Kidney (tissue), 13 donors: ENCODE measurements at regions not wholly inside any gene's neighbourhood (a gene's known extent, or its start where the extent isn't known, plus 50 kb on each side); places are given as distances from the start of the nearest gene placed in this dataset.

Experiments
- DNase-seq, 5 donors: peaks; one replicate each; pipeline ENCODE4 v3.0.0-alpha.2; 2013 to 2020
- FAIRE-seq: peaks from 2 replicates; lab custom pipeline; 2012; peaks lifted over from hg19 to GRCh38; lab: Jason Lieb, UNC
- H3K27ac ChIP-seq, 2 donors: one replicate each; pipeline ENCODE4 v1.7.0; 2013; ENCODE audit warnings: low read depth in 2 of 2, low read length in 2 of 2, inconsistent platforms in 1 of 2
- H3K27me3 ChIP-seq: one replicate; pipeline ENCODE4 v1.7.1; 2013; ENCODE audit warnings: low read length, inconsistent platforms; ENCODE audit not compliant: control insufficient read depth, insufficient read depth
- H3K36me3 ChIP-seq, 3 donors: one replicate each; pipeline versions ENCODE4 v1.7.0 to v1.7.1; 2013; ENCODE audit warnings: low read length in 3 of 3, control low read depth in 1 of 3, inconsistent platforms in 1 of 3; ENCODE audit not compliant: insufficient read depth in 3 of 3, control insufficient read depth in 2 of 3
- H3K4me1 ChIP-seq, 3 donors: one replicate each; pipeline versions ENCODE4 v1.7.0 to v1.7.1; 2013; ENCODE audit warnings: low read length in 3 of 3, inconsistent platforms in 1 of 3, low read depth in 1 of 3; ENCODE audit not compliant: control insufficient read depth in 2 of 3, insufficient read depth in 2 of 3
- H3K4me3 ChIP-seq, 3 donors: one replicate each; pipeline versions ENCODE4 v1.7.0 to v1.8.1; 2013; ENCODE audit warnings: low read length in 3 of 3, control low read depth in 1 of 3, inconsistent platforms in 1 of 3
- H3K9ac ChIP-seq, 3 donors: one replicate each; pipeline versions ENCODE4 v1.7.0 to v1.7.1; 2013; ENCODE audit warnings: low read length in 3 of 3, control low read depth in 1 of 3, inconsistent platforms in 1 of 3
- H3K9me3 ChIP-seq, 3 donors: one replicate each; pipeline versions ENCODE4 v1.7.0 to v1.7.1; 2013; ENCODE audit warnings: low read length in 3 of 3, control low read depth in 1 of 3, inconsistent platforms in 1 of 3; ENCODE audit not compliant: control insufficient read depth in 2 of 3, insufficient read depth in 1 of 3
- CTCF ChIP-seq: IDR thresholded peaks from 3 replicates; pipeline ENCODE4 v1.5.1; 2012; ENCODE audit warnings: mild to moderate bottlenecking, moderate library complexity, borderline replicate concordance; ENCODE audit not compliant: insufficient read depth; ENCODE audit errors: extremely low read depth
- intact Hi-C: fragments of 100-400 bp; cut with DNase I; formaldehyde crosslinking; loops from one replicate; pipeline ENCODE4 v1.11.1; 2022
- donor health status: control.
- donor health status: control.
- donor health status: control.
- donor health status: control.
- donor health status: control.
- donor health status: DM: yes; HTN: yes; CAD: no.
- donor health status: Normal renal cell carcinoma (clear cell type).

GRCh38 chr12:22932431-22932830 is 307.5 kb downstream of the ETNK1 start:
- no peaks in the 10 kb centered on the region for H3K27me3 ChIP-seq
- H3K36me3 ChIP-seq: no peaks in the 10 kb centered on the region
- H3K9ac ChIP-seq: no peak overlapping the region
- H3K27ac ChIP-seq: no peak overlapping the region
- FAIRE-seq (no peak), DNase-seq (no peak)
- intact Hi-C loops: no loop called here
- TF ChIP-seq CTCF: no peak
- H3K9me3 ChIP-seq: no peaks in the 10 kb centered on the region
- H3K4me1 ChIP-seq: no peaks in the 10 kb centered on the region
- no peak overlapping the region for H3K4me3 ChIP-seq

GRCh38 chr12:22935090-22935489 is 310.1 kb downstream of the ETNK1 start:
- intact Hi-C loops: no loop called here
- Histone ChIP-seq H3K36me3 (no peaks in the 10 kb centered on the region), H3K9me3 (no peaks in the 10 kb centered on the region), H3K4me1 (no peaks in the 10 kb centered on the region), H3K27me3 (no peaks in the 10 kb centered on the region), H3K4me3 (no peak overlapping the region), H3K9ac (no peak overlapping the region), H3K27ac (no peak overlapping the region)
- no peak for FAIRE-seq
- DNase-seq: no peak
- TF ChIP-seq CTCF: no peak

GRCh38 chr12:22935501-22935900 is 310.5 kb downstream of the ETNK1 start:
- TF ChIP-seq CTCF: no peak
- no peak overlapping the region for H3K27ac ChIP-seq
- H3K36me3 ChIP-seq: no peaks in the 10 kb centered on the region
- DNase-seq (no peak), FAIRE-seq (no peak)
- no peak overlapping the region for H3K9ac ChIP-seq
- no peak overlapping the region for H3K4me3 ChIP-seq
- H3K27me3 ChIP-seq: no peaks in the 10 kb centered on the region
- intact Hi-C loops: no loop called here
- H3K9me3 ChIP-seq: no peaks in the 10 kb centered on the region
- no peaks in the 10 kb centered on the region for H3K4me1 ChIP-seq

DNA sequence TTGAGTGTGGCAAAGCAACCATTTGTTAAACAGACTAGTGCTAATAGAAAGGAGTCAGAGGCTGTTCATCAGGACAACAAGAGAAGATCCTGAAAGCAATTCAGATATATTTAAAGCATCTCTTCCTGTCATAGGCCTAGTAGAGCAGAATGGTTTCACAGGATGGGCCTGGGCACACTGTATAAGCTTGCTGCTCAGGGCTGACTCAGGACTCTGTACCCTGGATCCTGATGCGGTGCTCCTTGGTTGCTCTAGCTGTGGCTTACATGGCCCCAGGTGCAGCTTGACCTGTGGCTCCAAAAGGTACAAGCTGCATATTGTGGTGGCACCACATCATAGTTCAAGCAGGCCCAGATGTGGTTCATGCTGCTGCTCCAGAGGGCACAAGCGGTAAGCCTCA is 313.4 kb downstream of the ETNK1 start:
- Histone ChIP-seq H3K27ac (no peak overlapping the region), H3K9me3 (no peaks in the 10 kb centered on the region), H3K27me3 (no peaks in the 10 kb centered on the region), H3K9ac (no peak overlapping the region), H3K4me1 (no peaks in the 10 kb centered on the region), H3K4me3 (no peak overlapping the region), H3K36me3 (no peaks in the 10 kb centered on the region)
- FAIRE-seq: no peak
- no peak for DNase-seq
- intact Hi-C loops: no loop called here
- no peak for TF ChIP-seq CTCF
